ACC112 (cell line): ENCODE measurements at regions not wholly inside any gene's neighbourhood (a gene's known extent, or its start where the extent isn't known, plus 50 kb on each side); places are given as distances from the start of the nearest gene placed in this dataset.

Experiments used
- H2AFZ ChIP-seq: fragments of 200-600 bp; sonication (generic); one replicate; pipeline ENCODE4 v1.6.0; 2017; ENCODE audit warnings: antibody characterized with exemption, low read length; ENCODE audit not compliant: unreplicated experiment
- H3K27ac ChIP-seq: fragments of 200-600 bp; sonication (generic); 2 replicates; pipeline ENCODE4 v1.5.1; 2014; ENCODE audit warnings: low read depth, mild to moderate bottlenecking, antibody characterized with exemption, low read length, moderate library complexity
- H3K27me3 ChIP-seq: fragments of 200-600 bp; sonication (generic); 2 replicates; pipeline ENCODE4 v1.6.1; 2014; ENCODE audit warnings: mild to moderate bottlenecking, antibody characterized with exemption, low read length, moderate library complexity, mixed read lengths; ENCODE audit not compliant: insufficient read depth
- H3K36me3 ChIP-seq: fragments of 200-600 bp; sonication (generic); 2 replicates; pipeline ENCODE4 v1.6.1; 2016; ENCODE audit warnings: mild to moderate bottlenecking, antibody characterized with exemption, low read length, moderate library complexity, mixed read lengths; ENCODE audit not compliant: insufficient read depth
- H3K4me1 ChIP-seq: fragments of 200-600 bp; sonication (generic); one replicate; pipeline ENCODE4 v1.6.1; 2016; ENCODE audit warnings: low read length, mixed read lengths; ENCODE audit not compliant: insufficient read depth, unreplicated experiment, control insufficient read depth
- H3K4me3 ChIP-seq: fragments of 200-600 bp; sonication (generic); 2 replicates; pipeline ENCODE4 v1.5.1; 2014; ENCODE audit warnings: mild to moderate bottlenecking, low read depth, low read length
- H3K79me2 ChIP-seq: fragments of 200-600 bp; sonication (generic); one replicate; pipeline ENCODE4 v1.6.0; 2016; ENCODE audit warnings: low read length; ENCODE audit not compliant: control insufficient read depth, unreplicated experiment, insufficient read depth

GRCh38 chr7:130970696-130971095 is 236.7 kb upstream of the KLF14 start:
- Histone ChIP-seq H3K27me3 (no peaks in the 10 kb centered on the region), H3K4me1 (peaks cover 3% of the 10 kb centered on the region), H3K79me2 (no peaks in the 10 kb centered on the region), H3K36me3 (peaks cover 31% of the 10 kb centered on the region), H3K4me3 (no peak overlapping the region), H2AFZ (no peak overlapping the region), H3K27ac (no peak overlapping the region)

- H3K27ac ChIP-seq: no peak overlapping the region
These were observed 237.3 kb upstream of the KLF14 start for GRCh38 chr7:130971297-130971696.

GRCh38 chr7:130972201-130972600 is 238.2 kb upstream of the KLF14 start:
- peaks cover 27% of the 10 kb centered on the region for H3K36me3 ChIP-seq
- H3K4me1 ChIP-seq: no peaks in the 10 kb centered on the region
- no peaks in the 10 kb centered on the region for H3K79me2 ChIP-seq
- no peak overlapping the region for H3K27ac ChIP-seq
- H3K4me3 ChIP-seq: no peak overlapping the region
- no peak overlapping the region for H2AFZ ChIP-seq
- no peaks in the 10 kb centered on the region for H3K27me3 ChIP-seq

More at GRCh38 chr7:130971297-130971696, 237.3 kb upstream of the KLF14 start:
- Histone ChIP-seq H3K4me3 (no peak overlapping the region), H2AFZ (no peak overlapping the region), H3K79me2 (no peaks in the 10 kb centered on the region), H3K27me3 (no peaks in the 10 kb centered on the region), H3K36me3 (peaks cover 33% of the 10 kb centered on the region), H3K4me1 (peaks cover 3% of the 10 kb centered on the region)

GRCh38 chr7:130973637-130974036 is 239.6 kb upstream of the KLF14 start:
- H2AFZ ChIP-seq: no peak overlapping the region
- no peaks in the 10 kb centered on the region for H3K79me2 ChIP-seq
- no peak overlapping the region for H3K27ac ChIP-seq
- no peaks in the 10 kb centered on the region for H3K4me1 ChIP-seq
- H3K27me3 ChIP-seq: no peaks in the 10 kb centered on the region
- peaks cover 34% of the 10 kb centered on the region for H3K36me3 ChIP-seq
- no peak overlapping the region for H3K4me3 ChIP-seq

- H2AFZ ChIP-seq: no peak overlapping the region
- no peak overlapping the region for H3K27ac ChIP-seq
- H3K4me1 ChIP-seq: no peaks in the 10 kb centered on the region
- H3K79me2 ChIP-seq: no peaks in the 10 kb centered on the region
- H3K4me3 ChIP-seq: no peak overlapping the region
- no peaks in the 10 kb centered on the region for H3K27me3 ChIP-seq
- H3K36me3 ChIP-seq: peaks cover 34% of the 10 kb centered on the region
These were observed 240.2 kb upstream of the KLF14 start for GRCh38 chr7:130974169-130974568.

- H3K36me3 ChIP-seq: peaks cover 34% of the 10 kb centered on the region
- H3K27ac ChIP-seq: no peak overlapping the region
- H3K4me1 ChIP-seq: no peaks in the 10 kb centered on the region
- no peak overlapping the region for H2AFZ ChIP-seq
- H3K4me3 ChIP-seq: no peak overlapping the region
- no peaks in the 10 kb centered on the region for H3K27me3 ChIP-seq
- peaks cover 4% of the 10 kb centered on the region for H3K79me2 ChIP-seq
These were observed 240.8 kb upstream of the KLF14 start for GRCh38 chr7:130974794-130975193.

GRCh38 chr7:130975731-130976130 is 241.7 kb upstream of the KLF14 start:
- Histone ChIP-seq H3K79me2 (peaks cover 6% of the 10 kb centered on the region), H3K36me3 (peaks cover 34% of the 10 kb centered on the region), H3K4me1 (no peaks in the 10 kb centered on the region), H2AFZ (no peak overlapping the region), H3K27me3 (no peaks in the 10 kb centered on the region), H3K27ac (no peak overlapping the region), H3K4me3 (no peak overlapping the region)

- no peak overlapping the region for H2AFZ ChIP-seq
- H3K4me3 ChIP-seq: no peak overlapping the region
- H3K36me3 ChIP-seq: peaks cover 9% of the 10 kb centered on the region
- no peak overlapping the region for H3K27ac ChIP-seq
- H3K27me3 ChIP-seq: no peaks in the 10 kb centered on the region
- H3K79me2 ChIP-seq: peaks cover 25% of the 10 kb centered on the region
- peaks cover 10% of the 10 kb centered on the region for H3K4me1 ChIP-seq
These were observed 248.2 kb upstream of the KLF14 start for GRCh38 chr7:130982160-130982638.

GRCh38 chr7:130982651-130983050 is 248.6 kb upstream of the KLF14 start:
- no peak overlapping the region for H2AFZ ChIP-seq
- peaks cover 10% of the 10 kb centered on the region for H3K4me1 ChIP-seq
- no peak overlapping the region for H3K27ac ChIP-seq

GRCh38 chr7:130985361-130985760 is 251.4 kb upstream of the KLF14 start:
- Histone ChIP-seq H3K4me1 (peaks cover 21% of the 10 kb centered on the region), H3K4me3 (no peak overlapping the region), H3K79me2 (peaks cover 24% of the 10 kb centered on the region), H2AFZ (no peak overlapping the region), H3K27me3 (no peaks in the 10 kb centered on the region), H3K27ac (no peak overlapping the region), H3K36me3 (no peaks in the 10 kb centered on the region; the same call in 1 of the 2 replicates)

More at GRCh38 chr7:130982651-130983050, 248.6 kb upstream of the KLF14 start:
- no peaks in the 10 kb centered on the region for H3K27me3 ChIP-seq
- H3K79me2 ChIP-seq: peaks cover 27% of the 10 kb centered on the region
- peaks cover 6% of the 10 kb centered on the region for H3K36me3 ChIP-seq
- no peak overlapping the region for H3K4me3 ChIP-seq

GRCh38 chr7:130986261-130986690 is 252.3 kb upstream of the KLF14 start:
- Histone ChIP-seq H2AFZ (no peak overlapping the region), H3K4me1 (peaks cover 21% of the 10 kb centered on the region), H3K27ac (no peak overlapping the region), H3K36me3 (no peaks in the 10 kb centered on the region; the same call in 1 of the 2 replicates), H3K27me3 (no peaks in the 10 kb centered on the region), H3K4me3 (no peak overlapping the region), H3K79me2 (peaks cover 24% of the 10 kb centered on the region)
